Upper lobe of left lung (tissue), 6 donors: ENCODE measurements at regions not wholly inside any gene's neighbourhood (a gene's known extent, or its start where the extent isn't known, plus 50 kb on each side); places are given as distances from the start of the nearest gene placed in this dataset.
A peak's percentile ranks its signal among the peaks of the same experiment; 100 is the strongest.
"Not testable (repeated sequence)": the region's sequence is repeated elsewhere in the genome, so short reads cannot be mapped to it uniquely, and the experiment has no call there.

Experiments
- ATAC-seq, 2 donors: fragments of 200-7000 bp; cut with Tn5 transposase; one replicate each; pipeline ENCODE4 v1.9.1; 2022; ENCODE audit warnings: mild to moderate bottlenecking in 2 of 2, moderate library complexity in 2 of 2; ENCODE audit not compliant: low FRiP score in 2 of 2
- DNase-seq, 2 donors: peaks; one replicate each; pipeline ENCODE4 v3.0.0-alpha.2; 2019 to 2020
- H3K27ac ChIP-seq, 4 donors: fragments of 200-600 bp; sonication (generic); one replicate each; pipeline ENCODE4 v1.5.1; 2016 to 2019
- H3K27me3 ChIP-seq, 4 donors: fragments of 200-600 bp; sonication (generic); one replicate each; pipeline ENCODE4 v1.5.1; 2017 to 2019
- H3K36me3 ChIP-seq, 4 donors: fragments of 200-600 bp; sonication (generic); one replicate each; pipeline ENCODE4 v1.5.1; 2016 to 2019
- H3K4me1 ChIP-seq, 4 donors: fragments of 200-600 bp; sonication (generic); one replicate each; pipeline ENCODE4 v1.5.1; 2018 to 2019
- H3K4me3 ChIP-seq, 4 donors: fragments of 200-600 bp; sonication (generic); one replicate each; pipeline ENCODE4 v1.5.1; 2017 to 2019; ENCODE audit warnings: mild to moderate bottlenecking in 2 of 4, moderate library complexity in 1 of 4
- H3K9me3 ChIP-seq, 4 donors: fragments of 200-600 bp; sonication (generic); one replicate each; pipeline ENCODE4 v1.5.1; 2018 to 2019
- WGBS, 2 donors: methylation state at CpG; one replicate each; pipeline ENCODE4 v1.1.5; 2017 to 2018; 5-methylcytosine and 5-hydroxymethylcytosine counted together
- donor health status: DM: no; HTN: no; CAD: no; lungs with moderate emphysema.
- donor health status: DM: no; HTN: yes; CAD: no; lungs with severe emphysema.

DNA sequence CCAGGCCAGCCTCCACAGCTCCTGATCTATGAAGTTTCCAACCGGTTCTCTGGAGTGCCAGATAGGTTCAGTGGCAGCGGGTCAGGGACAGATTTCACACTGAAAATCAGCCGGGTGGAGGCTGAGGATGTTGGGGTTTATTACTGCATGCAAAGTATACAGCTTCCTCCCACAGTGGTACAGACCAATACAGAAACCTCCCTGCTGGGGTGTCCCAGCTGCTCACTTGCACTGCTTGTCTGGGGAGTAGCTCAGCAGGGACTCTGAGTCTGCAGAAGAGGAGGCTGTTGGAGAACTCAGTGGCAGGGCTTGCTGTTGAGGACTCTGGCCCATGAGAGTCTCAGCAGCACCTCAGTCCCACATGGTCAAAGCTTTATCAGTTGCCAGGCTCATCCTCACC is 1256.6 kb downstream of the RPIA start:
- not testable (repeated sequence) for DNase-seq, H3K27ac ChIP-seq, H3K4me3 ChIP-seq, H3K36me3 ChIP-seq, H3K4me1 ChIP-seq, H3K9me3 ChIP-seq, ATAC-seq, H3K27me3 ChIP-seq
- 68 to 89% methylated on average over 3 of the region's 3 CpGs for WGBS, 2 donors

- DNase-seq, H3K27me3 ChIP-seq, H3K36me3 ChIP-seq, H3K9me3 ChIP-seq, H3K27ac ChIP-seq, H3K4me3 ChIP-seq, H3K4me1 ChIP-seq, ATAC-seq: not testable (repeated sequence)
- 0% methylated on average over 1 of the region's 2 CpGs for WGBS, 2 donors
Measured at GRCh38 chr2:89950807-89951206, 1259.3 kb downstream of the RPIA start.

DNA sequence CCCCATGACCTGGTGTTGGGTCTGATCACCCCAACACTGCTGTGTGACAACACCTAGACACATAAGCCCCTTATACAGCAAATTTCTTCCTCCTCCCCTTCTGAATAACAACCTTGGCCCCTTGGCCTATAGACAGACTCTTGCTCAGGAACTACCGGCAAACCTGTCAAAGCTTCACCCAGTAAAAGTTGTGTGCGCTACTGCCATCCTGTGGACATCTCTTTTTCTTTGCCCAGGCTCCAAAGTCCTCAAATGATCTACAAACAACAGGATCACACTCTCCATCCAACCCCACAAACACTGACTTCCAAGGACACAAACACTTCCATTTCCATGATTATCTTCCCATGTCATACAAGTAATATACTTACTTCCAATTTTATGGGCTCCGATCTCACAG is 1265.8 kb downstream of the RPIA start:
- not testable (repeated sequence) for H3K4me3 ChIP-seq, H3K9me3 ChIP-seq, DNase-seq, H3K4me1 ChIP-seq, H3K36me3 ChIP-seq, H3K27me3 ChIP-seq, H3K27ac ChIP-seq
- WGBS, 2 donors, result 67 to 81% methylated on average over 3 of the region's 3 CpGs
- peak in 1 of 2 donors; percentile 31 for ATAC-seq

GRCh38 chr2:89959729-89960378 is 1268.4 kb downstream of the RPIA start:
- not testable (repeated sequence) for H3K4me1 ChIP-seq, H3K9me3 ChIP-seq, H3K36me3 ChIP-seq, H3K27me3 ChIP-seq, H3K4me3 ChIP-seq, DNase-seq, H3K27ac ChIP-seq, ATAC-seq
- WGBS, 2 donors, result 78 to 93% methylated on average over 2 of the region's 3 CpGs

- not testable (repeated sequence) for H3K9me3 ChIP-seq, H3K27ac ChIP-seq, DNase-seq, ATAC-seq, H3K4me3 ChIP-seq, H3K4me1 ChIP-seq, H3K36me3 ChIP-seq, H3K27me3 ChIP-seq
- no CpG with 5 or more reads among the region's 2 CpGs for WGBS, 2 donors
Measured at GRCh38 chr2:89960570-89960969, 1269.1 kb downstream of the RPIA start.

- WGBS, 2 donors, result 45% methylated on average over 3 of the region's 3 CpGs; no CpG with 5 or more reads in 1 of the 2 donors
- ATAC-seq, result peak in 1 of 2 donors; percentile 8
Measured at GRCh38 chr2:89968567-89968966, 1277.1 kb downstream of the RPIA start.

DNA sequence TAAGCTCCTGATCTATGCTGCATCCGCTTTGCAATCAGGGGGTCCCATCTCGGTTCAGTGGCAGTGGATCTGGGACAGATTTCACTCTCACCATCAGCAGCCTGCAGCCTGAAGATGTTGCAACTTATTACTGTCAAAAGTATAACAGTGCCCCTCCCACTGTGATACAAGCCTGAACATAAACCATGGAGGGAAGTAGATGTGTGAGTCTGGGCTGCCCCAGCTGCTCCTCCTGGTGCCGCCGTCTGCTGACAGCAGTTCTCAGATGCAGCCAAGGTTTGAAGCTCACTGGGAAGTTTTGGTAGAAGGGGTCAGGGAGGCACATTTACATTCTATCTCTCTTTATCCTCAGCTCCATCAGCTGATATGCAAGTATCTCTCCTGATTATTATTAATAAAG is 1277.7 kb downstream of the RPIA start:
- DNase-seq, H3K9me3 ChIP-seq, H3K4me3 ChIP-seq, H3K4me1 ChIP-seq, ATAC-seq, H3K27me3 ChIP-seq, H3K27ac ChIP-seq, H3K36me3 ChIP-seq: not testable (repeated sequence)
- WGBS, 2 donors, result 54% methylated on average over 4 of the region's 4 CpGs; no CpG with 5 or more reads in 1 of the 2 donors

More at GRCh38 chr2:89968567-89968966, 1277.1 kb downstream of the RPIA start:
- H3K27me3 ChIP-seq, H3K27ac ChIP-seq, H3K4me1 ChIP-seq, H3K9me3 ChIP-seq, DNase-seq, H3K36me3 ChIP-seq, H3K4me3 ChIP-seq: not testable (repeated sequence)

DNA sequence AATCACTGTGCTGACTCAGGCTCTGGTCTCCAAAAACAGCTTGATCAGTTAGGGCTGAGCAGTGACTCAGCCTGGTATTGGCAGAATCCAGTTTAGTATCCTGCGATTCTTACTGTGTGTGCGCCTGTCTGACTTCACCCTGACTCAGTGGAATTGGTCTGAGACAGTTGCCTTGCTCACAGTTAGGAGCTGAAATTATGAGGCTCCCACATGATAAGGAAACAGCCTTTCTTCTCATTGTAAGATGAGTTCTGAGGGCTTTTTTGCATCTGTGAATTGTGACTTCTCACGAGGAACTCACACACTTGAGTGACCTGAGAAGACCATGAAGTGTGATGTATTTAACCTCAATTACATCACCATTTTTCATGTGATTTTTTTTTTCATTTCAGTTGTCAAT is 1282.4 kb downstream of the RPIA start:
- not testable (repeated sequence) for H3K36me3 ChIP-seq, H3K4me3 ChIP-seq, H3K27me3 ChIP-seq, H3K4me1 ChIP-seq, DNase-seq, H3K27ac ChIP-seq, H3K9me3 ChIP-seq
- ATAC-seq, result peak in 1 of 2 donors; percentile 79
- 80 to 92% methylated on average over 3 of the region's 3 CpGs for WGBS, 2 donors

GRCh38 chr2:89979826-89980537 is 1288.5 kb downstream of the RPIA start:
- H3K4me3 ChIP-seq, H3K36me3 ChIP-seq, H3K9me3 ChIP-seq, H3K27ac ChIP-seq, DNase-seq, H3K4me1 ChIP-seq, ATAC-seq, H3K27me3 ChIP-seq: not testable (repeated sequence)
- 53 to 71% methylated on average over 2 of the region's 2 CpGs for WGBS, 2 donors

- not testable (repeated sequence) for H3K36me3 ChIP-seq, ATAC-seq, DNase-seq, H3K9me3 ChIP-seq, H3K27ac ChIP-seq, H3K4me1 ChIP-seq, H3K4me3 ChIP-seq, H3K27me3 ChIP-seq
- 50 to 57% methylated on average over 4 of the region's 4 CpGs for WGBS, 2 donors
Measured at GRCh38 chr2:89982246-89982645, 1290.8 kb downstream of the RPIA start.

DNA sequence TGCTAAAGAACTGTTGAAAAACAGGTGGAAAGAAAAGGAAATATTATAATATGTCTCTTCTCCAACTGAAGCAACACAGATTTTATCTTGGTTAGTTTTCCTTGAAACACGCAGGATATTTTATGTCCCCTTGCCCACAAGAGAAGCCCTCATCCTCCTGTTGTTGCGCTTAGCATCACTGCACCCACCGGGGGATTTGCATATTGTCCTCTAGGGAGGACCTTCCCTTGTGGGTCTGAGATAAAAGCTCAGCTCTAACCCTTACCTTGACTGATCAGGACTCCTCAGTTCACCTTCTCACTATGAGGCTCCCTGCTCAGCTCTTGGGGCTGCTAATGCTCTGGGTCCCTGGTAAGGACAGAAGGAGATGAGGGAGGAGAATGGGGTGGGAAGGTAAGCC is 1294.2 kb downstream of the RPIA start:
- H3K27ac ChIP-seq, H3K9me3 ChIP-seq, DNase-seq, H3K4me1 ChIP-seq, ATAC-seq, H3K36me3 ChIP-seq, H3K27me3 ChIP-seq, H3K4me3 ChIP-seq: not testable (repeated sequence)
- WGBS, 2 donors, result no CpG with 5 or more reads among the region's 3 CpGs

DNA sequence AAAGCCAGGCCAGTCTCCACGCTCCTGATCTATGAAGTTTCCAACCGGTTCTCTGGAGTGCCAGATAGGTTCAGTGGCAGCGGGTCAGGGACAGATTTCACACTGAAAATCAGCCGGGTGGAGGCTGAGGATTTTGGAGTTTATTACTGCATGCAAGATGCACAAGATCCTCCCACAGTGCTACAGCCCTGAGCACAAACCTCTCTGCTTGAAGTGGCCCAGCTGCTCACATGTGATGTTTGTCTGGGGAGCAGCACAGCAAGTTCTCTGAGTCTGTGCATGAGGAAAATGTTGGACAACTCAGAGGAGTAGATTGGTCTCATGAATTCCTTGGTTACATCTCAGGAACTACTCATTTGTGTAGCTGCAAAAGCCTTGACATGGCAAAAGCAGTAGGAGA is 1295.1 kb downstream of the RPIA start:
- H3K4me1 ChIP-seq, result not testable (repeated sequence)
- WGBS, 2 donors, result 58 to 91% methylated on average over 4 of the region's 4 CpGs

DNA sequence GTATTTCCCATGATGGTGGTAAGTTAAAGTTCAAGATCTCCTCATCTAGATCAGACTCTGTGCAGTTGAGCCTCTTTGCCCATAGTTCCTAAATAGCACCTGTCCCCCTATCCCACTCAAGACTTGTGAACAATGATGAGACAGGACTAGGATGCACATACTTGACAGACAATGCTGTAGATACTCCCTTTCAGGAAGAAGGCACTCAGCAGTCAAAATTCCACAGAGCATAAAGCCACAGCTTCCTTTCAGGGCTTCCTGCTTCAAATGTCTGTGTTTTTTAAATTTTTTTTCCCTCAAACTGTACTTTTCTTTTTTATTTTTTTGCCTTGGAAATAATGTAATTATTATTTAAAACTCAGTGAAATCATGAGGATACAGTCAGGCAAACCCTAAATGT is 1305.3 kb downstream of the RPIA start:
- H3K27me3 ChIP-seq, H3K4me3 ChIP-seq, H3K36me3 ChIP-seq, ATAC-seq, DNase-seq, H3K9me3 ChIP-seq, H3K4me1 ChIP-seq, H3K27ac ChIP-seq: not testable (repeated sequence)

More for the DNA sequence above, 1295.1 kb downstream of the RPIA start:
- not testable (repeated sequence) for ATAC-seq, DNase-seq, H3K4me3 ChIP-seq, H3K36me3 ChIP-seq, H3K27me3 ChIP-seq, H3K27ac ChIP-seq, H3K9me3 ChIP-seq
